Panc1 (cell line): ENCODE measurements at regions not wholly inside any gene's neighbourhood (a gene's known extent, or its start where the extent isn't known, plus 50 kb on each side); places are given as distances from the start of the nearest gene placed in this dataset.

ENCODE experiments used
- ATAC-seq: fragments of 200-7000 bp; cut with Tn5 transposase; 2 replicates; pipeline ENCODE4 v1.9.1; 2020; ENCODE audit warnings: mild to moderate bottlenecking, moderate library complexity
- BruUV-seq: library from RNA; stranded (reverse); fragments of 400-500 nt; replicated peaks from 2 replicates; lab custom pipeline; 2021; lab: Mats Ljungman, UMichigan
- CTCF ChIA-PET: fragments of 300-600 bp; sonication (Branson Sonifier 250); formaldehyde crosslinking; loops from one replicate; lab custom pipeline; 2022; ENCODE audit warnings: antibody characterized with exemption; lab: Charles Lee
- POLR2A ChIA-PET: fragments of 300-600 bp; sonication (Branson Sonifier 250); formaldehyde crosslinking; loops from one replicate; lab custom pipeline; 2022; ENCODE audit warnings: antibody characterized with exemption; lab: Charles Lee
- DNase-seq: peaks from one replicate; pipeline ENCODE4 v3.0.0-alpha.2; 2010; ENCODE audit warnings: low read depth, low spot score
- H3K27ac ChIP-seq: 2 replicates; pipeline ENCODE4 v1.5.1; 2011; ENCODE audit warnings: mild to moderate bottlenecking, low read length, inconsistent platforms
- H3K27me3 ChIP-seq: fragments of 200-500 bp; sonication (Bioruptor generic); 2 replicates; pipeline ENCODE4 v1.6.0; 2014; ENCODE audit warnings: low read length, inconsistent platforms; ENCODE audit not compliant: control insufficient read depth, insufficient read depth
- H3K36me3 ChIP-seq: fragments of 200-500 bp; sonication (Bioruptor generic); 2 replicates; pipeline ENCODE4 v1.5.1; 2014; ENCODE audit warnings: inconsistent platforms, mild to moderate bottlenecking, low read length, moderate library complexity; ENCODE audit not compliant: control insufficient read depth, insufficient read depth
- H3K4me1 ChIP-seq: 2 replicates; pipeline ENCODE4 v1.5.1; 2011; ENCODE audit warnings: inconsistent platforms, mild to moderate bottlenecking, low read length, moderate library complexity; ENCODE audit not compliant: control insufficient read depth, insufficient read depth
- H3K4me3 ChIP-seq, 2 experiments: 2 replicates each; pipeline ENCODE4 v1.5.1; 2011 to 2012; ENCODE audit warnings: low read depth in 2 of 2, low read length in 2 of 2, mild to moderate bottlenecking in 2 of 2, inconsistent platforms in 1 of 2, moderate library complexity in 1 of 2
- H3K9me3 ChIP-seq: fragments of 200-500 bp; sonication (Bioruptor generic); 2 replicates; pipeline ENCODE4 v1.5.1; 2014; ENCODE audit warnings: low read depth, mild to moderate bottlenecking, inconsistent platforms, low read length, moderate library complexity; ENCODE audit not compliant: control insufficient read depth, insufficient read depth
- POLR2AphosphoS5 ChIP-seq: IDR thresholded peaks from 2 replicates; pipeline ENCODE4 v1.6.1; 2012; ENCODE audit warnings: mild to moderate bottlenecking, low read depth, low read length, moderate library complexity
- SIN3A ChIP-seq: IDR thresholded peaks from 2 replicates; pipeline ENCODE4 v1.6.1; 2012; ENCODE audit warnings: low read depth, mild to moderate bottlenecking, low read length, moderate library complexity, borderline replicate concordance; ENCODE audit not compliant: insufficient read depth
- TCF7L2 ChIP-seq: IDR thresholded peaks from 2 replicates; pipeline ENCODE4 v1.6.1; 2011; ENCODE audit warnings: mild to moderate bottlenecking, low read depth, low read length, inconsistent platforms
- in situ Hi-C: cut with HindIII; loops from 2 replicates; pipeline ENCODE4 v1.10.0; 2016; ENCODE audit warnings: low sequenced_read_pairs, low pct_unique_long_range_greater_than_20kb
- intact Hi-C: fragments of 100-400 bp; cut with micrococcal nuclease; formaldehyde crosslinking; loops from one replicate; pipeline ENCODE4 v1.10.0; 2022; ENCODE audit not compliant: unreplicated experiment
- TF ChIP-seq, protein P1 (sequence below): fragments of 450-650 bp; IDR thresholded peaks from 2 replicates; pipeline ENCODE4 v1.5.1; 2017; ENCODE audit warnings: mild to moderate bottlenecking
- TF ChIP-seq, protein P2 (sequence below), 2 experiments: IDR thresholded peaks; 2 replicates each; pipeline ENCODE4 v1.6.1; 2011 to 2012; ENCODE audit warnings: low read depth in 2 of 2, control low read depth in 1 of 2, low read length in 1 of 2, mild to moderate bottlenecking in 1 of 2, moderate library complexity in 1 of 2; ENCODE audit not compliant: insufficient read depth in 1 of 2

DNA sequence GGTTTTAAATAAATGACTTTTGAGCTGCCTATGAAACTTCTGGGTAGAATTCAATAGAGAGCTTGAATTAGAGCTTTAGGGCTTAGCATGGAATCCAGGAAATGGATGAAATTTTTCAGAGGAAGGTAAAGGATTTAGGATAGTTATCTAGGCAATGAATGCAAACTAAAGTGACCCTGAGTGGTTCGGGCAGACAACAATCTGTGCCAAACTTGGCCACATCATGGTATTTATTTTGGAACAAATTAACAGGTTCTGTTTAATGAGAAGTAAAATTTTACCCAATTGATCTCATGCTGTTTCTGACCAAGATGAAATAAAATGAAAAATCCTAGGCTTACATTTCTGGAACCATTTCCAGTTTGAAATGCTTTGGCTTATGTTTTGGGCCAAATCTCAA is 934.4 kb downstream of the MAT2B start:
- no peak for ATAC-seq
- CTCF ChIA-PET = no interaction called here
- no peak overlapping the region for H3K4me3 ChIP-seq
- no peaks in the 10 kb centered on the region for H3K36me3 ChIP-seq
- intact Hi-C loops (no loop called here), in situ Hi-C loops (no loop called here)
- H3K27ac ChIP-seq = no peak overlapping the region
- H3K4me1 ChIP-seq = no peaks in the 10 kb centered on the region
- BruUV-seq = no TSS peak
- POLR2A ChIA-PET = no interaction called here
- no peaks in the 10 kb centered on the region for H3K9me3 ChIP-seq
- no peak for DNase-seq
- TF ChIP-seq SIN3A (no peak), TCF7L2 (no peak), POLR2AphosphoS5 (no peak)
- TF ChIP-seq, protein P1, sequence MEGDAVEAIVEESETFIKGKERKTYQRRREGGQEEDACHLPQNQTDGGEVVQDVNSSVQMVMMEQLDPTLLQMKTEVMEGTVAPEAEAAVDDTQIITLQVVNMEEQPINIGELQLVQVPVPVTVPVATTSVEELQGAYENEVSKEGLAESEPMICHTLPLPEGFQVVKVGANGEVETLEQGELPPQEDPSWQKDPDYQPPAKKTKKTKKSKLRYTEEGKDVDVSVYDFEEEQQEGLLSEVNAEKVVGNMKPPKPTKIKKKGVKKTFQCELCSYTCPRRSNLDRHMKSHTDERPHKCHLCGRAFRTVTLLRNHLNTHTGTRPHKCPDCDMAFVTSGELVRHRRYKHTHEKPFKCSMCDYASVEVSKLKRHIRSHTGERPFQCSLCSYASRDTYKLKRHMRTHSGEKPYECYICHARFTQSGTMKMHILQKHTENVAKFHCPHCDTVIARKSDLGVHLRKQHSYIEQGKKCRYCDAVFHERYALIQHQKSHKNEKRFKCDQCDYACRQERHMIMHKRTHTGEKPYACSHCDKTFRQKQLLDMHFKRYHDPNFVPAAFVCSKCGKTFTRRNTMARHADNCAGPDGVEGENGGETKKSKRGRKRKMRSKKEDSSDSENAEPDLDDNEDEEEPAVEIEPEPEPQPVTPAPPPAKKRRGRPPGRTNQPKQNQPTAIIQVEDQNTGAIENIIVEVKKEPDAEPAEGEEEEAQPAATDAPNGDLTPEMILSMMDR = no peak
- TF ChIP-seq, protein P2, sequence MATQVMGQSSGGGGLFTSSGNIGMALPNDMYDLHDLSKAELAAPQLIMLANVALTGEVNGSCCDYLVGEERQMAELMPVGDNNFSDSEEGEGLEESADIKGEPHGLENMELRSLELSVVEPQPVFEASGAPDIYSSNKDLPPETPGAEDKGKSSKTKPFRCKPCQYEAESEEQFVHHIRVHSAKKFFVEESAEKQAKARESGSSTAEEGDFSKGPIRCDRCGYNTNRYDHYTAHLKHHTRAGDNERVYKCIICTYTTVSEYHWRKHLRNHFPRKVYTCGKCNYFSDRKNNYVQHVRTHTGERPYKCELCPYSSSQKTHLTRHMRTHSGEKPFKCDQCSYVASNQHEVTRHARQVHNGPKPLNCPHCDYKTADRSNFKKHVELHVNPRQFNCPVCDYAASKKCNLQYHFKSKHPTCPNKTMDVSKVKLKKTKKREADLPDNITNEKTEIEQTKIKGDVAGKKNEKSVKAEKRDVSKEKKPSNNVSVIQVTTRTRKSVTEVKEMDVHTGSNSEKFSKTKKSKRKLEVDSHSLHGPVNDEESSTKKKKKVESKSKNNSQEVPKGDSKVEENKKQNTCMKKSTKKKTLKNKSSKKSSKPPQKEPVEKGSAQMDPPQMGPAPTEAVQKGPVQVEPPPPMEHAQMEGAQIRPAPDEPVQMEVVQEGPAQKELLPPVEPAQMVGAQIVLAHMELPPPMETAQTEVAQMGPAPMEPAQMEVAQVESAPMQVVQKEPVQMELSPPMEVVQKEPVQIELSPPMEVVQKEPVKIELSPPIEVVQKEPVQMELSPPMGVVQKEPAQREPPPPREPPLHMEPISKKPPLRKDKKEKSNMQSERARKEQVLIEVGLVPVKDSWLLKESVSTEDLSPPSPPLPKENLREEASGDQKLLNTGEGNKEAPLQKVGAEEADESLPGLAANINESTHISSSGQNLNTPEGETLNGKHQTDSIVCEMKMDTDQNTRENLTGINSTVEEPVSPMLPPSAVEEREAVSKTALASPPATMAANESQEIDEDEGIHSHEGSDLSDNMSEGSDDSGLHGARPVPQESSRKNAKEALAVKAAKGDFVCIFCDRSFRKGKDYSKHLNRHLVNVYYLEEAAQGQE (IDR thresholded peaks at IDR 0.05; ENCODE audit: insufficient read depth in 1 of 2, low read depth in 2 of 2, low read length in 1 of 2) = no peak
- H3K27me3 ChIP-seq = no peaks in the 10 kb centered on the region

DNA sequence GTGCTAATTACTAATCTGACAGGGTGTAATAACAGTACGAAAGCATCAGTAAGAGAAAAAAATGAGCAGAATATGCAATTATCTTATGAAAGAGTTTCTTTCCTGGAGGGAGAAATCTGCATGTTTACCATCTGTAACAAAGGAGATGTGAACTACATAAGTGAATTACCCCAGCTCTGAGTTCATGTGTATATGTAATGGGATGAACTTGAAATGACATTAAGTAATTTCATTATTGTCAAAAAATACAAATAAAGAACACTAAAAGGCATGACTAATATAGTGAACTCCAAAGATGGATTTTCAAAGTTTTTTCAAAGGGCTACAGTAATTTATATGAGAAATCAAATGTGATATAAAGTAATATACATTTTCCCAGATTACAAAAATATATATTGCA is 944.0 kb downstream of the MAT2B start:
- H3K27me3 ChIP-seq = no peaks in the 10 kb centered on the region
- intact Hi-C loops = no loop called here
- in situ Hi-C loops = no loop called here
- DNase-seq (no peak), ATAC-seq (no peak)
- no peaks in the 10 kb centered on the region for H3K9me3 ChIP-seq
- H3K4me1 ChIP-seq = no peaks in the 10 kb centered on the region
- POLR2A ChIA-PET = no interaction called here
- H3K4me3 ChIP-seq = no peak overlapping the region
- H3K27ac ChIP-seq = no peak overlapping the region
- TF ChIP-seq, protein P1 = no peak
- TF ChIP-seq, protein P2 (IDR thresholded peaks at IDR 0.05; ENCODE audit: insufficient read depth in 1 of 2, low read depth in 2 of 2, low read length in 1 of 2) = no peak
- TF ChIP-seq TCF7L2 (no peak), POLR2AphosphoS5 (no peak), SIN3A (no peak)
- no TSS peak for BruUV-seq
- CTCF ChIA-PET = no interaction called here
- H3K36me3 ChIP-seq = no peaks in the 10 kb centered on the region
